Embryonic facial prominence (tissue), 1 donor: ENCODE measurements at regions not wholly inside any gene's neighbourhood (a gene's known extent, or its start where the extent isn't known, plus 50 kb on each side); places are given as distances from the start of the nearest gene placed in this dataset.
"Not testable (repeated sequence)": the region's sequence is repeated elsewhere in the genome, so short reads cannot be mapped to it uniquely, and the experiment has no call there.

Source experiments
- DNase-seq: peaks from one replicate; pipeline ENCODE4 v3.0.0-alpha.2; 2016; ENCODE audit errors: extremely low spot score

- not testable (repeated sequence) for DNase-seq
Observed at GRCh38 chr10:80859279-80859678, 321.6 kb downstream of the SH2D4B start.

GRCh38 chr10:80860719-80861118, 323.0 kb downstream of the SH2D4B start:
- DNase-seq: no peak

GRCh38 chr10:80861882-80862281, 324.2 kb downstream of the SH2D4B start:
- DNase-seq: no peak

- DNase-seq: no peak
Observed at GRCh38 chr10:80870282-80870681, 332.6 kb downstream of the SH2D4B start.

- no peak for DNase-seq
Observed at GRCh38 chr10:80871083-80871482, 333.4 kb downstream of the SH2D4B start.

- no peak for DNase-seq
Observed at GRCh38 chr10:80878330-80878729, 340.6 kb downstream of the SH2D4B start.

- no peak for DNase-seq
Observed at GRCh38 chr10:80890146-80890545, 352.4 kb downstream of the SH2D4B start.

- no peak for DNase-seq
Observed at GRCh38 chr10:80893256-80893655, 355.6 kb downstream of the SH2D4B start.

GRCh38 chr10:80894311-80894791, 356.6 kb downstream of the SH2D4B start:
- no peak for DNase-seq

GRCh38 chr10:80894797-80895467, 357.2 kb downstream of the SH2D4B start:
- no peak for DNase-seq

GRCh38 chr10:80896076-80896475, 358.4 kb downstream of the SH2D4B start:
- no peak for DNase-seq

GRCh38 chr10:80896959-80897358, 359.3 kb downstream of the SH2D4B start:
- no peak for DNase-seq

- DNase-seq: no peak
Observed at GRCh38 chr10:80900661-80901060, 363.0 kb downstream of the SH2D4B start.

GRCh38 chr10:80908611-80909010, 370.9 kb downstream of the SH2D4B start:
- no peak for DNase-seq

- DNase-seq: no peak
Observed at GRCh38 chr10:80909254-80909653, 371.6 kb downstream of the SH2D4B start.

- no peak for DNase-seq
Observed at GRCh38 chr10:80917636-80918035, 379.9 kb downstream of the SH2D4B start.

GRCh38 chr10:80921032-80921431, 383.3 kb downstream of the SH2D4B start:
- DNase-seq: no peak

GRCh38 chr10:80924063-80924952, 386.6 kb downstream of the SH2D4B start:
- no peak for DNase-seq

GRCh38 chr10:80927419-80928078, 389.8 kb downstream of the SH2D4B start:
- DNase-seq: no peak

GRCh38 chr10:80938903-80939302, 401.2 kb downstream of the SH2D4B start:
- no peak for DNase-seq

GRCh38 chr10:80945264-80945880, 407.7 kb downstream of the SH2D4B start:
- peak; percentile 24 for DNase-seq

GRCh38 chr10:80946073-80946472, 408.4 kb downstream of the SH2D4B start:
- no peak for DNase-seq
